Upper lobe of right lung (tissue), 1 donor: ENCODE measurements at regions not wholly inside any gene's neighbourhood (a gene's known extent, or its start where the extent isn't known, plus 50 kb on each side); places are given as distances from the start of the nearest gene placed in this dataset.
A peak's percentile ranks its signal among the peaks of the same experiment; 100 is the strongest.
"Not testable (repeated sequence)": the region's sequence is repeated elsewhere in the genome, so short reads cannot be mapped to it uniquely, and the experiment has no call there.

Experiments used
- ATAC-seq: fragments of 200-7000 bp; cut with Tn5 transposase; one replicate; pipeline ENCODE4 v1.9.1; 2020; ENCODE audit warnings: mild to moderate bottlenecking, moderate library complexity
- DNase-seq: peaks from one replicate; pipeline ENCODE4 v3.0.0-alpha.2; 2020
- H3K27ac ChIP-seq: fragments of 200-600 bp; one replicate; pipeline ENCODE4 v1.8.0; 2022
- H3K27me3 ChIP-seq: fragments of 200-600 bp; one replicate; pipeline ENCODE4 v1.8.0; 2022; ENCODE audit warnings: mild to moderate bottlenecking
- H3K36me3 ChIP-seq: fragments of 200-600 bp; one replicate; pipeline ENCODE4 v1.8.0; 2022
- H3K4me1 ChIP-seq: fragments of 200-600 bp; one replicate; pipeline ENCODE4 v1.8.0; 2022
- H3K4me3 ChIP-seq: fragments of 200-600 bp; one replicate; pipeline ENCODE4 v1.8.0; 2022; ENCODE audit warnings: mild to moderate bottlenecking
- H3K9me3 ChIP-seq: fragments of 200-600 bp; one replicate; pipeline ENCODE4 v1.8.0; 2022
- intact Hi-C: fragments of 100-400 bp; cut with DNase I; formaldehyde crosslinking; loops from one replicate; pipeline ENCODE4 v1.11.0; 2022
- TF ChIP-seq, protein P1 (sequence below): fragments of 200-600 bp; IDR thresholded peaks from one replicate; pipeline ENCODE4 v1.8.0; 2022; ENCODE audit warnings: antibody characterized with exemption
- donor health status: DM: no; HTN: yes; CAD: no; lungs with severe emphysema.

DNA sequence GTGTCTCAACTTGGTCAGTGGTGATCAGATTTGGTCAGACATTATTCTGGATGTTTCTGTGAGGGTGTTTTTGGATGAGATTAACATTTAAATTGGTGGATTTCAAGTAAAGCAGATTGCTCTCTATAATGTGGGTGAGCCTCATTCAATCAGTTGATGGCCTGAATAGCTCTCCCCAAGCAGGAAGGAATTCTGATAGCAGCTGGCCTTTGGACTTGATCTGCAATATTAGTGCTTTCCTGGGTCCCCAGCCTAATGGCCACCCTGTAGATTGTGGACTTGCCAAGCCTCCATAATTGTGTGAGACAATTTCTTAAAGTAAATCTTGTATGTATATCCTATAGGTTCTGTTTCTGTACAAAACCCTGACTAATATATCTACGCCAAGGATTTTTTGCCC, 153.9 kb upstream of the TBL1XR1 start:
- intact Hi-C loops = no loop called here
- no peak overlapping the region for H3K27ac ChIP-seq

DNA sequence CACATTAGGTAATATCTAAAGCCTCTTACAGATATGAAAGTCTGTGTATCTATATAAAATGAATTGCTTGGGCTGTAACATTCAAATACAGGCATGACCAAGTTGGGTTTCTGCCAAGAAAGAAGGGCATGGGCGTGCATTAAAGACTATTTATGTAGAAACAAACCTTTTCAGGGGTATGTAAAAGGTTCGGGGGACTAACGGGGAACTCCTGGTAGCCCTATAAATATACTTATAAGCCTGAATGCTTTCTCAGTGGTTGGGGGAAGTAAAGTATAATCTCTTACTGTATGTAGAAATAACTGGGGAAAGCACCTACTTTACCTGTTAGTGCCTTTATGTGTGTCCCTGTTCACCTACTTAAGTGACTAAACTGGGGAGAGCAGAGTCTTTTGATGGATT, 154.5 kb upstream of the TBL1XR1 start:
- intact Hi-C loops = no loop called here
- H3K27me3 ChIP-seq = no peaks in the 10 kb centered on the region
- TF ChIP-seq, protein P1, sequence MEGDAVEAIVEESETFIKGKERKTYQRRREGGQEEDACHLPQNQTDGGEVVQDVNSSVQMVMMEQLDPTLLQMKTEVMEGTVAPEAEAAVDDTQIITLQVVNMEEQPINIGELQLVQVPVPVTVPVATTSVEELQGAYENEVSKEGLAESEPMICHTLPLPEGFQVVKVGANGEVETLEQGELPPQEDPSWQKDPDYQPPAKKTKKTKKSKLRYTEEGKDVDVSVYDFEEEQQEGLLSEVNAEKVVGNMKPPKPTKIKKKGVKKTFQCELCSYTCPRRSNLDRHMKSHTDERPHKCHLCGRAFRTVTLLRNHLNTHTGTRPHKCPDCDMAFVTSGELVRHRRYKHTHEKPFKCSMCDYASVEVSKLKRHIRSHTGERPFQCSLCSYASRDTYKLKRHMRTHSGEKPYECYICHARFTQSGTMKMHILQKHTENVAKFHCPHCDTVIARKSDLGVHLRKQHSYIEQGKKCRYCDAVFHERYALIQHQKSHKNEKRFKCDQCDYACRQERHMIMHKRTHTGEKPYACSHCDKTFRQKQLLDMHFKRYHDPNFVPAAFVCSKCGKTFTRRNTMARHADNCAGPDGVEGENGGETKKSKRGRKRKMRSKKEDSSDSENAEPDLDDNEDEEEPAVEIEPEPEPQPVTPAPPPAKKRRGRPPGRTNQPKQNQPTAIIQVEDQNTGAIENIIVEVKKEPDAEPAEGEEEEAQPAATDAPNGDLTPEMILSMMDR = no peak
- H3K9me3 ChIP-seq = no peaks in the 10 kb centered on the region
- peaks cover 5% of the 10 kb centered on the region for H3K4me1 ChIP-seq
- H3K4me3 ChIP-seq = no peak overlapping the region
- no peaks in the 10 kb centered on the region for H3K36me3 ChIP-seq
- ATAC-seq (peak; percentile 57), DNase-seq (no peak)
- H3K27ac ChIP-seq = no peak overlapping the region

More for the DNA sequence above, 153.9 kb upstream of the TBL1XR1 start:
- no peaks in the 10 kb centered on the region for H3K9me3 ChIP-seq
- TF ChIP-seq, protein P1 = no peak
- no peaks in the 10 kb centered on the region for H3K27me3 ChIP-seq
- peaks cover 2% of the 10 kb centered on the region for H3K4me1 ChIP-seq
- no peaks in the 10 kb centered on the region for H3K36me3 ChIP-seq
- DNase-seq = no peak
- no peak for ATAC-seq
- H3K4me3 ChIP-seq = no peak overlapping the region

DNA sequence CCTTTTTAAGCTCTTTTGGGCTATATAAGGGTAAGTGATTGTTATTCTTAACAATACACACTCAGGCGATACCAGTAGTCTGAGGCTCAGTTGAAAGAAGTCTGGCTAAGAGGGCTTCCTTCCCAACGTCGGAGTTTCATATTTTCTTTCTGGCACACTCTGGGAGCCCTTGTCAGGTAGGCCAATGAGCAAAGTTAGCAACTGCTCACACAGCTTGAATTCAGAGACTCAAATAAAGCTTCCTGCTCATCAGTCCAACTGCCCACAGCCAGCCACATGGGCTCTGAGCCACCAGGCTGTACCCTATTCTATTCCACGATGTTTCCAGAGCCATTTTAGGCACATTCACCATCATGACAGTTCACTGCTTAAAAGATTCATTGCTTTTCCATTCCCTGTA, 155.1 kb upstream of the TBL1XR1 start:
- Histone ChIP-seq H3K27me3 (no peaks in the 10 kb centered on the region), H3K9me3 (no peaks in the 10 kb centered on the region), H3K4me1 (peaks cover 12% of the 10 kb centered on the region), H3K27ac (no peak overlapping the region), H3K4me3 (no peak overlapping the region), H3K36me3 (no peaks in the 10 kb centered on the region)
- intact Hi-C loops = no loop called here
- DNase-seq = no peak
- ATAC-seq = no peak
- TF ChIP-seq, protein P1 = no peak

DNA sequence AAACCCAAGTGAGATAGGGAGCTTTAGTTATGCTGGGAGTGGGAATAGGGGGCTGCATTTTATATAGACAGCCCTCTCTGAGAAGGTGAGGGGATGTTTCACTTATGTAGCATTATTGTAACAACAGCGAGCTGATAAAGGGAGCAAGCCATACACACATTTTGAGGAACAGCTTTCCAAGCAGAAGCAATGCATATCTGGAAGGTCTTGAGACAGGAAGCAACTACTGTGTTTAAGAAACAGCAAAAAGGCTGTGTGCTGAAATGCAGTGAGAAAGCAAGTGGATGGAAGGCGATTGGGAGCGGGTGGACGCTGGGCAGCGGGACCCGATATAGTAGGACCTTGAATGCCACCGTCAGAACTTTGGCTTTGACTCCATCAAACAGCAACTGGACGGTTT, 155.9 kb upstream of the TBL1XR1 start:
- intact Hi-C loops = no loop called here
- TF ChIP-seq, protein P1 = no peak

DNA sequence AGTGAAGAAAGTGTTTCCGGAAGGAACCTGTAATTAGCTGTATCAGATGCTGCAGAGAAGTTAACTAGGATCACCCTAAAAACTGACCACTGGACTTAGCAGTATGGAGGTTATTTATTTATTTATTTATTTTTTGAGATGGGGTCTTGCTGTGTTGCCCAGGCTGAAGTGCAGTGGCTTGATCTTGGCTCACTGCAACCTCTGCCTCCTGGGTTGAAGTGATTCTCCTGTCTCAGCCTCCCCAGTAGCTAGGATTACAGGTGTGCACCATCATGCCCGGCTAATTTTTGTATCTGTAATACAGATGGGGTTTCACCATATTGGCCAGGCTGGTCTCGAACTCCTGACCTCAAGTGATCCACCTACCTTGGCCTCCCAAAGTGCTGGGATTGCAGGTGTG, 156.6 kb upstream of the TBL1XR1 start:
- H3K36me3 ChIP-seq, DNase-seq, ATAC-seq, H3K9me3 ChIP-seq, H3K27me3 ChIP-seq, H3K27ac ChIP-seq, intact Hi-C loops, H3K4me3 ChIP-seq: not testable (repeated sequence)
- H3K4me1 ChIP-seq = peaks cover 26% of the 10 kb centered on the region

More for the DNA sequence above, 155.9 kb upstream of the TBL1XR1 start:
- DNase-seq (no peak), ATAC-seq (no peak)
- peaks cover 19% of the 10 kb centered on the region for H3K4me1 ChIP-seq
- H3K36me3 ChIP-seq = no peaks in the 10 kb centered on the region
- no peak overlapping the region for H3K27ac ChIP-seq
- no peaks in the 10 kb centered on the region for H3K27me3 ChIP-seq
- H3K4me3 ChIP-seq = no peak overlapping the region
- no peaks in the 10 kb centered on the region for H3K9me3 ChIP-seq

DNA sequence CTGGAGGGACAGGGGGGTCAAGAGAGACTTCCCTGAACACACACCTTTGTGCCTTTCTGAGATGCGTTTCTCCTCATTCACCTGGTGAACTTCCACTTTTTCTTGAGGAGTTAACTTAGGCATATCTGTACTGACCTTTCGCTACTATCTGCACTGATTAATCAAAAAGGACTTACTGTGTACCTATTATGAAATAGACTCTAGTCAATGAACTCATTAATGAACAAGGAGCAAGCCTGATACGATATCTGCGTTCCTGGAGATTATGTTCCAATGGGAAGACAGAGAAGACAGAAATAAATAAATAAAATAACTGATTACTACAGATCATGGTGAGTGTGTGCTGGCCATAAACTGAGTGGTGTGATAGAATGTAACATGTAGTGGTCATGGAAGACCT, 157.2 kb upstream of the TBL1XR1 start:
- TF ChIP-seq, protein P1 = no peak
- DNase-seq (no peak), ATAC-seq (no peak)
- H3K4me1 ChIP-seq = peaks cover 32% of the 10 kb centered on the region
- H3K27me3 ChIP-seq = no peaks in the 10 kb centered on the region
- no peaks in the 10 kb centered on the region for H3K36me3 ChIP-seq
- H3K4me3 ChIP-seq = no peak overlapping the region
- intact Hi-C loops = no loop called here
- no peaks in the 10 kb centered on the region for H3K9me3 ChIP-seq
- no peak overlapping the region for H3K27ac ChIP-seq
